Ishikawa (cell line): ENCODE measurements at regions not wholly inside any gene's neighbourhood (a gene's known extent, or its start where the extent isn't known, plus 50 kb on each side); places are given as distances from the start of the nearest gene placed in this dataset.

ENCODE experiments used
- CEBPB ChIP-seq: IDR thresholded peaks from 2 replicates; pipeline ENCODE4 v1.6.1; 2012
- CREB1 ChIP-seq: IDR thresholded peaks from 2 replicates; pipeline ENCODE4 v1.6.1; 2012; ENCODE audit warnings: low read depth
- EGR1 ChIP-seq: IDR thresholded peaks from 2 replicates; pipeline ENCODE4 v1.6.1; 2012
- EP300 ChIP-seq: IDR thresholded peaks from 2 replicates; pipeline ENCODE4 v1.6.1; 2012; ENCODE audit warnings: borderline replicate concordance
- FOXM1 ChIP-seq: IDR thresholded peaks from 2 replicates; pipeline ENCODE4 v1.6.1; 2012; ENCODE audit warnings: low read depth, borderline replicate concordance
- MAX ChIP-seq: IDR thresholded peaks from 2 replicates; pipeline ENCODE4 v1.6.1; 2012
- NFIC ChIP-seq: IDR thresholded peaks from 2 replicates; pipeline ENCODE4 v1.6.1; 2012
- RAD21 ChIP-seq: IDR thresholded peaks from 2 replicates; pipeline ENCODE4 v1.6.1; 2012; ENCODE audit warnings: low read depth
- TAF1 ChIP-seq: IDR thresholded peaks from 2 replicates; pipeline ENCODE4 v1.6.1; 2012; ENCODE audit warnings: low read depth, mild to moderate bottlenecking
- TCF12 ChIP-seq: IDR thresholded peaks from 2 replicates; pipeline ENCODE4 v1.6.1; 2012; ENCODE audit warnings: low read depth
- TEAD4 ChIP-seq: IDR thresholded peaks from 2 replicates; pipeline ENCODE4 v1.6.1; 2012
- YY1 ChIP-seq: IDR thresholded peaks from 2 replicates; pipeline ENCODE4 v1.6.1; 2012; ENCODE audit warnings: low read depth
- ZBTB7A ChIP-seq: IDR thresholded peaks from 2 replicates; pipeline ENCODE4 v1.6.1; 2012; ENCODE audit warnings: low read depth
- TF ChIP-seq, protein P1 (sequence below): IDR thresholded peaks from 2 replicates; pipeline ENCODE4 v1.6.1; 2012; ENCODE audit warnings: low read depth, mild to moderate bottlenecking
- TF ChIP-seq, protein P2 (sequence below): IDR thresholded peaks from 2 replicates; pipeline ENCODE4 v1.6.1; 2012

DNA sequence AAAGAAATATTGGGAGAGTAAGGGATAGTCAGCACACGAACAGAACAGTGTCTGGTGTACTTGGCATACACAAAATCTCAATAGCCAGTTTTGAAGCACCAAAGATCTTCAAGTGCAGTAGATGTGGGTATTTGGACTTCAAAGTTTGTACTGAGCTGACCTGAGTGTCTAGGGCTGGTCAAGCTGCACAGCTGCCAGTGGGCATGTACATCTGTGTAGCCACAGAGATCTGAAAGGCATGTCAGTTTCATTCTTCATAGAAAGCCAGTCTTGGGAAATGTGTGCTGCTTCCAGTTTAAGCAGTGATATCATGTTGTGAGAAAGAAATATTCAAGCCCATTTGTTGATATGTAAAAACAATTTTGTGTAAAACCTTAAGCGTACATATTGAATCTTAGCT lies 279.0 kb upstream of the SYT10 start:
- TF ChIP-seq TCF12, result no peak
- TF ChIP-seq TEAD4, result no peak
- TF ChIP-seq, protein P1, sequence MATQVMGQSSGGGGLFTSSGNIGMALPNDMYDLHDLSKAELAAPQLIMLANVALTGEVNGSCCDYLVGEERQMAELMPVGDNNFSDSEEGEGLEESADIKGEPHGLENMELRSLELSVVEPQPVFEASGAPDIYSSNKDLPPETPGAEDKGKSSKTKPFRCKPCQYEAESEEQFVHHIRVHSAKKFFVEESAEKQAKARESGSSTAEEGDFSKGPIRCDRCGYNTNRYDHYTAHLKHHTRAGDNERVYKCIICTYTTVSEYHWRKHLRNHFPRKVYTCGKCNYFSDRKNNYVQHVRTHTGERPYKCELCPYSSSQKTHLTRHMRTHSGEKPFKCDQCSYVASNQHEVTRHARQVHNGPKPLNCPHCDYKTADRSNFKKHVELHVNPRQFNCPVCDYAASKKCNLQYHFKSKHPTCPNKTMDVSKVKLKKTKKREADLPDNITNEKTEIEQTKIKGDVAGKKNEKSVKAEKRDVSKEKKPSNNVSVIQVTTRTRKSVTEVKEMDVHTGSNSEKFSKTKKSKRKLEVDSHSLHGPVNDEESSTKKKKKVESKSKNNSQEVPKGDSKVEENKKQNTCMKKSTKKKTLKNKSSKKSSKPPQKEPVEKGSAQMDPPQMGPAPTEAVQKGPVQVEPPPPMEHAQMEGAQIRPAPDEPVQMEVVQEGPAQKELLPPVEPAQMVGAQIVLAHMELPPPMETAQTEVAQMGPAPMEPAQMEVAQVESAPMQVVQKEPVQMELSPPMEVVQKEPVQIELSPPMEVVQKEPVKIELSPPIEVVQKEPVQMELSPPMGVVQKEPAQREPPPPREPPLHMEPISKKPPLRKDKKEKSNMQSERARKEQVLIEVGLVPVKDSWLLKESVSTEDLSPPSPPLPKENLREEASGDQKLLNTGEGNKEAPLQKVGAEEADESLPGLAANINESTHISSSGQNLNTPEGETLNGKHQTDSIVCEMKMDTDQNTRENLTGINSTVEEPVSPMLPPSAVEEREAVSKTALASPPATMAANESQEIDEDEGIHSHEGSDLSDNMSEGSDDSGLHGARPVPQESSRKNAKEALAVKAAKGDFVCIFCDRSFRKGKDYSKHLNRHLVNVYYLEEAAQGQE, result no peak
- no peak for TF ChIP-seq TAF1
- no peak for TF ChIP-seq CREB1
- no peak for TF ChIP-seq CEBPB
- no peak for TF ChIP-seq NFIC
- no peak for TF ChIP-seq RAD21
- TF ChIP-seq, protein P2, sequence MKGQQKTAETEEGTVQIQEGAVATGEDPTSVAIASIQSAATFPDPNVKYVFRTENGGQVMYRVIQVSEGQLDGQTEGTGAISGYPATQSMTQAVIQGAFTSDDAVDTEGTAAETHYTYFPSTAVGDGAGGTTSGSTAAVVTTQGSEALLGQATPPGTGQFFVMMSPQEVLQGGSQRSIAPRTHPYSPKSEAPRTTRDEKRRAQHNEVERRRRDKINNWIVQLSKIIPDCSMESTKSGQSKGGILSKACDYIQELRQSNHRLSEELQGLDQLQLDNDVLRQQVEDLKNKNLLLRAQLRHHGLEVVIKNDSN, result no peak
- TF ChIP-seq ZBTB7A, result no peak
- no peak for TF ChIP-seq EP300
- TF ChIP-seq EGR1, result no peak

DNA sequence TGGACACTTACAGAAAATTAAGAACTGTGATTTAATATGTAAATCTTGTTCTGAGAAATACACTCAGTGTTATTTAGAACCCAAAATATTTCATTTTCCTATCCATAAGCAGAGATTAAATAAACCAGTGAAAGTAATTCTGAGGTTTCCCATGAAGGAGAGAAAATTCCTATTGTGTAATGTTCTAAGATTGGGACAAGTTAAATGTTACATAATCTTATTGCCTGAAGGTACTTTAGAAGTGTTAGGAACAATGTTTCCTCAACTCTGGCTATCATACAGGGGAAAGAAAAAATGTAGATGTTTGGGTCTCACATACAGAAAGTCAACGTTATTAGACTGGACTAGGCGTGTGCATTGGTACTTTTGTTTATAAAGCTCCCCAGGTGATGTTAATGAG lies 281.9 kb upstream of the SYT10 start:
- TF ChIP-seq ZBTB7A (no peak), MAX (no peak), TAF1 (no peak), FOXM1 (no peak), RAD21 (no peak)

GRCh38 chr12:33724867-33725266 lies 285.2 kb upstream of the SYT10 start:
- TF ChIP-seq RAD21 (no peak), CEBPB (no peak), YY1 (no peak), CREB1 (no peak), EP300 (no peak), ZBTB7A (no peak), TCF12 (no peak), NFIC (no peak), MAX (no peak), FOXM1 (no peak), EGR1 (no peak), TEAD4 (no peak), TAF1 (no peak)
- TF ChIP-seq, protein P2, result no peak
- TF ChIP-seq, protein P1, result no peak

DNA sequence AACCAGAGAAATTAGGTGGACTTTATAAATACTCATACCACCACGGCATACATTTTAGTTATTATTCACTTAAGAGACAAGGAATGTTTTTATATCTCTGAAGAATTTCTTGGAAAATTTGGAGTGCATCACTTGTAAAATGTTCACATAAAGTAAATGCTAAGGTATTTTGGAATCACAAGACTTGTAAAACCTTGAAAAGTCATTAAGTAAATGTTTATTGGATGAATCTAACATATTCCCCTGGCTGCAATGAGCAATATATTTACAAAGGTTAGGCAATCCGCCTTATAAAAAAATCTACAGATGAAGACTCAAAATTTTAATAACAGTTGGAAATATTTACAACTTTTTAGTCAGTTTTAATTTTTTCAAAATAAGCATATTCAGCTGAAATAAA lies 287.4 kb upstream of the ALG10 start:
- TF ChIP-seq, protein P1, result no peak
- TF ChIP-seq EP300 (no peak), YY1 (no peak), EGR1 (no peak), CEBPB (no peak), NFIC (no peak), TAF1 (no peak), FOXM1 (no peak), TCF12 (no peak), ZBTB7A (no peak), CREB1 (no peak), TEAD4 (no peak), RAD21 (no peak), MAX (no peak)
- TF ChIP-seq, protein P2, result no peak
